ENCODE measurements at regions not wholly inside any gene's neighbourhood (a gene's known extent, or its start where the extent isn't known, plus 50 kb on each side); places are given as distances from the start of the nearest gene placed in this dataset.

DNA sequence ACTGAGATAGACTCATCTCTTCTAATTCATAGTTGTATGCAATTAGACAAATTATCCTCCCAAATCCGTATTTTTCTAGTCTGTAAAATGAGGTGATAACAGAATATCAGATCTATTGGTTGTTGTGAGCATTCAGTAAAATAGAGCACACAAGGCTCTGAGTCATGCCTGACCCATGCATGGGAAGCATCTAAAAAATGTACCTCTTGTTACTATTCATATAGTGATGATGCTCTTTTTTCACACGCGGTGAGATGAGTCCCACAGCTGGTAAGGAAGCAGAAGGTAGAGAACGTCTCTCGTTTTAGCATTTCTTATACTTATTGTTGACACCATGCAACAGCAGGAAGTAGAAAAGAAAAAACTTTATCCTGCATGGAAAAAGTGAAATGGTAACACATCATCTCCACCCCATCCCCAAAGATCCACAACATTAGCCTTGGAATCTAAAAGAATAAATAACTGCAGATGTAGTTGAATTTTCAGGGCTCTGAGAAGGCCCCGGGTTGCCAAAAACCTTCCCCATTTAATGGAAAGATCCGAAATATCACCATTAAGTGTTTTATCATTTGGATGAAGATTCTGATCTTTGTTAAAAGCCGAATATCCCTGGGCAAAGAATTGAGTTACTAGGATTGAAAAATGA lies 215.6 kb downstream of the TMEM114 start:
- TF ChIP-seq, protein P1, sequence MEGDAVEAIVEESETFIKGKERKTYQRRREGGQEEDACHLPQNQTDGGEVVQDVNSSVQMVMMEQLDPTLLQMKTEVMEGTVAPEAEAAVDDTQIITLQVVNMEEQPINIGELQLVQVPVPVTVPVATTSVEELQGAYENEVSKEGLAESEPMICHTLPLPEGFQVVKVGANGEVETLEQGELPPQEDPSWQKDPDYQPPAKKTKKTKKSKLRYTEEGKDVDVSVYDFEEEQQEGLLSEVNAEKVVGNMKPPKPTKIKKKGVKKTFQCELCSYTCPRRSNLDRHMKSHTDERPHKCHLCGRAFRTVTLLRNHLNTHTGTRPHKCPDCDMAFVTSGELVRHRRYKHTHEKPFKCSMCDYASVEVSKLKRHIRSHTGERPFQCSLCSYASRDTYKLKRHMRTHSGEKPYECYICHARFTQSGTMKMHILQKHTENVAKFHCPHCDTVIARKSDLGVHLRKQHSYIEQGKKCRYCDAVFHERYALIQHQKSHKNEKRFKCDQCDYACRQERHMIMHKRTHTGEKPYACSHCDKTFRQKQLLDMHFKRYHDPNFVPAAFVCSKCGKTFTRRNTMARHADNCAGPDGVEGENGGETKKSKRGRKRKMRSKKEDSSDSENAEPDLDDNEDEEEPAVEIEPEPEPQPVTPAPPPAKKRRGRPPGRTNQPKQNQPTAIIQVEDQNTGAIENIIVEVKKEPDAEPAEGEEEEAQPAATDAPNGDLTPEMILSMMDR (IDR thresholded peaks at IDR 0.05; ENCODE audit: control extremely low read depth in 1 of 3, insufficient read depth in 1 of 3, low read depth in 1 of 3, low read length in 3 of 3), result no peak
- TF ChIP-seq CHD2 (IDR thresholded peaks at IDR 0.05; ENCODE audit: low read length), result no peak
